Glutamatergic neuron (in vitro differentiated cells): ENCODE measurements at regions not wholly inside any gene's neighbourhood (a gene's known extent, or its start where the extent isn't known, plus 50 kb on each side); places are given as distances from the start of the nearest gene placed in this dataset.

Experiments
- DNase-seq: peaks from one replicate; pipeline ENCODE4 v3.0.0; 2022
- H3K27ac Mint-ChIP-seq: one replicate; pipeline ENCODE4 v1.8.0; 2020; ENCODE audit warnings: mild to moderate bottlenecking, mixed read lengths, inconsistent platforms; ENCODE audit not compliant: unreplicated experiment
- H3K27me3 Mint-ChIP-seq: one replicate; pipeline ENCODE4 v1.8.0; 2020; ENCODE audit warnings: mild to moderate bottlenecking, moderate library complexity, mixed read lengths, inconsistent platforms; ENCODE audit not compliant: unreplicated experiment
- H3K36me3 Mint-ChIP-seq: one replicate; pipeline ENCODE4 v1.8.0; 2020; ENCODE audit warnings: mild to moderate bottlenecking, mixed read lengths, inconsistent platforms; ENCODE audit not compliant: unreplicated experiment
- H3K4me1 Mint-ChIP-seq: one replicate; pipeline ENCODE4 v1.8.0; 2020; ENCODE audit warnings: mild to moderate bottlenecking, low read depth, mixed read lengths, inconsistent platforms; ENCODE audit not compliant: unreplicated experiment
- H3K4me3 Mint-ChIP-seq: one replicate; pipeline ENCODE4 v1.8.0; 2020; ENCODE audit warnings: mild to moderate bottlenecking, mixed read lengths, inconsistent platforms; ENCODE audit not compliant: unreplicated experiment
- H3K9me3 Mint-ChIP-seq: one replicate; pipeline ENCODE4 v1.8.0; 2020; ENCODE audit warnings: mild to moderate bottlenecking, moderate library complexity, mixed read lengths, inconsistent platforms; ENCODE audit not compliant: unreplicated experiment
- CTCF ChIP-seq: fragments of 200-600 bp; sonication (generic); IDR thresholded peaks from one replicate; pipeline ENCODE4 v1.5.0; 2021; ENCODE audit not compliant: partially characterized antibody, unreplicated experiment

- TF ChIP-seq CTCF, result no peak
- H3K27me3 Mint-ChIP-seq, result no peaks in the 10 kb centered on the region
- H3K4me3 Mint-ChIP-seq, result no peak overlapping the region
- H3K27ac Mint-ChIP-seq, result no peak overlapping the region
- H3K36me3 Mint-ChIP-seq, result no peaks in the 10 kb centered on the region
- H3K9me3 Mint-ChIP-seq, result no peaks in the 10 kb centered on the region
- peaks cover 12% of the 10 kb centered on the region for H3K4me1 Mint-ChIP-seq
- no peak for DNase-seq
Observed at GRCh38 chr3:168285506-168285905, 189.8 kb upstream of the GOLIM4 start.

GRCh38 chr3:168284728-168285127 lies 189.0 kb upstream of the GOLIM4 start:
- Mint-ChIP-seq H3K9me3 (no peaks in the 10 kb centered on the region), H3K36me3 (no peaks in the 10 kb centered on the region), H3K4me1 (peaks cover 9% of the 10 kb centered on the region), H3K4me3 (no peak overlapping the region), H3K27ac (no peak overlapping the region), H3K27me3 (no peaks in the 10 kb centered on the region)
- TF ChIP-seq CTCF, result no peak
- no peak for DNase-seq

- Mint-ChIP-seq H3K4me3 (no peak overlapping the region), H3K27me3 (peaks cover 2% of the 10 kb centered on the region), H3K4me1 (peaks cover 13% of the 10 kb centered on the region), H3K27ac (no peak overlapping the region), H3K9me3 (peaks cover 2% of the 10 kb centered on the region), H3K36me3 (peaks cover 10% of the 10 kb centered on the region)
- TF ChIP-seq CTCF, result no peak
- no peak for DNase-seq
Observed at GRCh38 chr3:168275662-168276061, 179.9 kb upstream of the GOLIM4 start.

GRCh38 chr3:168273917-168274316 lies 178.2 kb upstream of the GOLIM4 start:
- H3K4me1 Mint-ChIP-seq, result peaks cover 13% of the 10 kb centered on the region
- peaks cover 2% of the 10 kb centered on the region for H3K27me3 Mint-ChIP-seq
- DNase-seq, result no peak
- H3K27ac Mint-ChIP-seq, result no peak overlapping the region
- no peak overlapping the region for H3K4me3 Mint-ChIP-seq
- peaks cover 10% of the 10 kb centered on the region for H3K36me3 Mint-ChIP-seq
- no peak for TF ChIP-seq CTCF
- peaks cover 2% of the 10 kb centered on the region for H3K9me3 Mint-ChIP-seq

- no peak overlapping the region for H3K4me3 Mint-ChIP-seq
Observed at GRCh38 chr3:168273036-168273435, 177.3 kb upstream of the GOLIM4 start.

More at GRCh38 chr3:168273036-168273435, 177.3 kb upstream of the GOLIM4 start:
- H3K27ac Mint-ChIP-seq, result no peak overlapping the region
- no peak for DNase-seq
- H3K27me3 Mint-ChIP-seq, result peaks cover 2% of the 10 kb centered on the region
- no peak for TF ChIP-seq CTCF
- H3K9me3 Mint-ChIP-seq, result peaks cover 2% of the 10 kb centered on the region
- H3K4me1 Mint-ChIP-seq, result peaks cover 17% of the 10 kb centered on the region
- peaks cover 10% of the 10 kb centered on the region for H3K36me3 Mint-ChIP-seq
